Dermis blood vessel endothelial cell (primary cell): ENCODE measurements at regions not wholly inside any gene's neighbourhood (a gene's known extent, or its start where the extent isn't known, plus 50 kb on each side); places are given as distances from the start of the nearest gene placed in this dataset.

ENCODE experiments used
- DNase-seq: peaks from one replicate; pipeline ENCODE4 v3.0.0; 2010

GRCh38 chr4:181478656-181479055, 764.5 kb upstream of the TENM3 start:
- no peak for DNase-seq

GRCh38 chr4:181479141-181479540, 764.1 kb upstream of the TENM3 start:
- DNase-seq, result no peak

DNA sequence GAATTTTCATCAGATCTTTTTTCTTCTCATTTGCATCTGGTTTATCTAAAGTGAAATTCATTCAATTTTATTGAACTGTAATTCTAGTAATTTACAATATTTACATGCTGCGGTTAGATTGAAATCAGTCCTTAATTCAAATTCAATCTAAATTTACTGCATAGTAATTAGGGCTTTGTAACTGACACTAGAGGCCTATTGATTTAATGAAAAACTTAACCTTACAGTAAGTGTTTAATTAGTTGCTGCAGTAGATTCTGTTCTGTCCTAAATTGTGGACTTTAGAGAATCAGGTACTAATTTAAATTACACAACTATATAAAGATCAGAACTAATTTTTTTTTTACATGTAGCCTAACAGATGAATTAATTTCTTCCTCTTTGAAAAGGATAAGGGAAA, 758.8 kb upstream of the TENM3 start:
- no peak for DNase-seq

DNA sequence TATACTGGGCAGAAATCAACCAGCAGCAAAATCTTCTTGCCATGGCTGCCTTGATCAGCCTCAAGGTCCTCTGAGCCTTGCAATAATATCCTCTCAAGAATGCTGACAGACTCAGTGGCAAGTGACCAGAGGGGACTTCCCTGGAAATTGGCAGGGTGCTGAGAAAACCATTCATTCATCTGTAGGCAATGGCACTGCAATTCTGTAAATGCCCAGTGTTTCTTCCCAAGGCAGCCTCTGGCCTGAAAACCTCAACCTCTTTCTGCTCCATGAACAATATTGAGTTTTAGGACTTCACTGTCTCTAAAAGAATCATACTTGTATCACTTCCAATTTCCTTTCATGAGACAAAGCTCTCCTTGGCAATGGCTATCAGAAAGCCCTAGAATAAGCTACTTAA, 754.3 kb upstream of the TENM3 start:
- DNase-seq, result no peak

- DNase-seq, result no peak
Measured at GRCh38 chr4:181498148-181498547, 745.1 kb upstream of the TENM3 start.

DNA sequence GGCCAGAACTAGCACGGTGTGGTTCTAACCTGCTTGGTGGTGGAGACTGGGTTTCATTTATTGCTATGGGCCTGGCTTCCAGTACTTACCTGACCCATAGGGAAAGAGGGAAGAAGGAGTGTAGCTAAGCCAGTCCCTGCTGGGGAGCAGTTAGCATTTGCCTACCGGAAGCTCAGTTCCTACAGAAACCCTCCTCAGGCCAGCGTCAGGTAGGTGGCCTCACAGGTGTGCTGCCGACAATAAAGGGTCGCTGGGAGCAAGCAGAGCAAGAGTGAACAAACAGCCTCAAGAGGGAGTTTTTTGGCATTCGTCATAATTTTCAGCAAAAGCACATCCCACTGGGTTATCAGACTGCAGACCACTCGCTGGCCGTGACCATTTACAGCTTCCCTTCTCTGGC, 740.6 kb upstream of the TENM3 start:
- no peak for DNase-seq

- DNase-seq, result no peak
Measured at GRCh38 chr4:181503687-181504390, 739.4 kb upstream of the TENM3 start.

GRCh38 chr4:181504924-181505323, 738.3 kb upstream of the TENM3 start:
- no peak for DNase-seq

- no peak for DNase-seq
Measured at GRCh38 chr4:181507180-181507835, 735.9 kb upstream of the TENM3 start.

GRCh38 chr4:181507938-181508337, 735.3 kb upstream of the TENM3 start:
- DNase-seq, result no peak

- no peak for DNase-seq
Measured at GRCh38 chr4:181508601-181509000, 734.6 kb upstream of the TENM3 start.

GRCh38 chr4:181509073-181509472, 734.1 kb upstream of the TENM3 start:
- no peak for DNase-seq

GRCh38 chr4:181517491-181517890, 725.7 kb upstream of the TENM3 start:
- DNase-seq, result no peak

- no peak for DNase-seq
Measured at GRCh38 chr4:181520790-181521189, 722.4 kb upstream of the TENM3 start.

- DNase-seq, result no peak
Measured at GRCh38 chr4:181523973-181524372, 719.2 kb upstream of the TENM3 start.

- DNase-seq, result no peak
Measured at GRCh38 chr4:181524499-181524898, 718.7 kb upstream of the TENM3 start.

- DNase-seq, result no peak
Measured at GRCh38 chr4:181525634-181526033, 717.6 kb upstream of the TENM3 start.

DNA sequence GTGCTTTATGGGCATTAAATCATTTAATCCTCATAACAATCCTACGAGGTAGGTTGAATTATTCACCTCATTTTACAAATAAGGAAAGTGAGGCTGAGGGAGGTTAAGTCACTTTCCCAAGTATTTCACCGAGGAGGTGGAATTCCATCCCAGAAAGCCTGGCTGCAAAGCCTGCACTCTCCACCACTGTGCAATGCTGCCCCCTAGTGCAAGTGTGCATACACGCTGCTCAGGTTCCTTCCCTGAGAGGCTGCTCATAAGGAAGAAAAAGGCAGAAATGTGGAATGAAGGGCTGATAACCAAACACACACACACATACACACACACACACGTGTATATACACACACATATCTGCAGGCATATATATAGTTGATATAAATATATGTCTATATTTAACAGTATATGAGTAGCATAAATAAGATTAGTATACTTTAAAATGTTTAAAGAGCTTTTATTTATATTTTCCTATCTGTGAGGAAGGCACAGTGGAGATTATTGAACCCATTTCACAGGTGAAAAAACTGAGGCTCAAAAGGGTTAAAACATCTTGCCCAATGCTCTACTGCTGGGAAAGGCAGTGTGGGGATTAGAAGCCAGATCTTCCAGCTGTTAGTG, 714.5 kb upstream of the TENM3 start:
- DNase-seq, result peak; percentile 19

- no peak for DNase-seq
Measured at GRCh38 chr4:181529537-181529936, 713.7 kb upstream of the TENM3 start.

DNA sequence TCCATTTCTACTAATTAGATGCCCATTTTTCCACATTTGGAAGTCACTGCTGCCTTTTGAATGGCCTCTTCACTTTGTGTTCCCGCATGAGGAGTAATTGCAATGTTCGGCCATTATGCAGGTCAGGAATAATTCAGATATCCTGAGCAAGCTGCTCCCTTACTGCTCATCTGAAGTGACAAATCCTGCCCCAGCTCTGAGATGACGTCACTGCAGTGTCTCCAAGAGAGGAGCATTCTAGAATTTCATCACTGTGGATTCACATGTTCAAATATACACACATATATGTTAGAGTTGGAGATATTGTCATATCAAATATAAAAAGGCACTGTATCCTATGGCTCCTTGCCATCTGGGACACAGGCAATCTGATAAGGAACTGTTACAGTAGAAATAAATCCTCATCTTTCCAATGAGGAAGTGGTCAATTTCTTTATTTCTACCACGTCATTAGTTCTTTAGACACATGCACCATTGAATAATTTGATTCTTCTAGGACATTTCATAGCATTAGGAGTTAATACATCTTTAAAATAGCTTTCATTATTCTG, 706.9 kb upstream of the TENM3 start:
- no peak for DNase-seq

GRCh38 chr4:181536811-181537434, 706.3 kb upstream of the TENM3 start:
- DNase-seq, result no peak

- no peak for DNase-seq
Measured at GRCh38 chr4:181538431-181538830, 704.8 kb upstream of the TENM3 start.

GRCh38 chr4:181541396-181541795, 701.8 kb upstream of the TENM3 start:
- DNase-seq, result no peak
